Naive B cell (primary cell): ENCODE measurements at regions not wholly inside any gene's neighbourhood (a gene's known extent, or its start where the extent isn't known, plus 50 kb on each side); places are given as distances from the start of the nearest gene placed in this dataset.

Source experiments
- ATAC-seq, 2 donors: fragments of 150-1000 bp; cut with Tn5 transposase; 2 replicates each; pipeline ENCODE4 v1.10.0; 2021; ENCODE audit warnings: low read depth in 2 of 2, mild to moderate bottlenecking in 2 of 2, moderate library complexity in 2 of 2
- DNase-seq: peaks from one replicate; pipeline ENCODE4 v3.0.0; 2022
- H3K27ac Mint-ChIP-seq, 6 donors: one replicate each; pipeline ENCODE4 v1.8.0; 2020 to 2022; ENCODE audit warnings: mild to moderate bottlenecking in 6 of 6, mixed read lengths in 6 of 6, moderate library complexity in 5 of 6, inconsistent platforms in 2 of 6
- H3K27me3 Mint-ChIP-seq, 3 donors: one replicate each; pipeline ENCODE4 v1.8.0; 2021 to 2022; ENCODE audit warnings: mixed read lengths in 3 of 3, mild to moderate bottlenecking in 1 of 3
- H3K36me3 Mint-ChIP-seq, 2 donors: one replicate each; pipeline ENCODE4 v1.8.0; 2020 to 2022; ENCODE audit warnings: mixed read lengths in 2 of 2, inconsistent platforms in 1 of 2, mild to moderate bottlenecking in 1 of 2
- H3K4me1 Mint-ChIP-seq, 3 donors: one replicate each; pipeline ENCODE4 v1.8.0; 2020 to 2022; ENCODE audit warnings: mixed read lengths in 3 of 3, inconsistent platforms in 1 of 3, mild to moderate bottlenecking in 1 of 3, moderate library complexity in 1 of 3
- H3K4me3 Mint-ChIP-seq, 8 donors: one replicate each; pipeline ENCODE4 v1.8.0; 2020 to 2022; ENCODE audit warnings: mild to moderate bottlenecking in 8 of 8, mixed read lengths in 8 of 8, moderate library complexity in 8 of 8, inconsistent platforms in 2 of 8
- H3K9me3 Mint-ChIP-seq, 7 donors: one replicate each; pipeline ENCODE4 v1.8.0; 2020 to 2022; ENCODE audit warnings: mixed read lengths in 7 of 7, mild to moderate bottlenecking in 5 of 7, inconsistent platforms in 2 of 7, moderate library complexity in 1 of 7

- DNase-seq (no peak), ATAC-seq (no peak)
- Mint-ChIP-seq H3K27ac (peak overlapping the region in 1 of 6 donors; percentile 90), H3K27me3 (peaks cover under 1 to 18% (median 4%) of the 10 kb centered on the region in 3 donors), H3K4me1 (peaks cover 5 to 21% (median 14%) of the 10 kb centered on the region in 3 donors), H3K36me3 (no peaks in the 10 kb centered on the region), H3K4me3 (no peak overlapping the region), H3K9me3 (peaks cover 0 to 3% (median 0%) of the 10 kb centered on the region in 7 donors)
These were observed 338.5 kb upstream of the SLC30A5 start for GRCh38 chr5:68755293-68755692.

DNA sequence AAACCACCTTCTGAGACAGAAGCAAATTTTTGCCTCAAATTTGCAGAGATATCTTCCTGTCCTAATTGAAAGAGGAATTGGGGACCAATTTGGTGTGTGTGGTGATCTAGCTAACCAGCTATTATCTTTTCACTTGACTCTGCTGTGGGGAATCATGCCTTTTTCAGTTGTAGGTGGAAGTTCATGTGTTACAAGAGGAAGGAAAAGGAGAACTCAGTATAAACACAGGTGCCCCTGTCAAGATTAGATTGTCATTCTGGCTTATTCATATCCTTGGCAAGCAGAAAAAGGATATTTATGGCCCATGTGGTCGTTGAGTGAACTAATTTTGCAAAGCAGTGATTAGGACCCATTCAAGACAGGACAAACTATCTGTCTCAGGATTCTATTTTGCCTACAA is 336.8 kb upstream of the SLC30A5 start:
- no peaks in the 10 kb centered on the region for H3K36me3 Mint-ChIP-seq
- DNase-seq, result no peak

DNA sequence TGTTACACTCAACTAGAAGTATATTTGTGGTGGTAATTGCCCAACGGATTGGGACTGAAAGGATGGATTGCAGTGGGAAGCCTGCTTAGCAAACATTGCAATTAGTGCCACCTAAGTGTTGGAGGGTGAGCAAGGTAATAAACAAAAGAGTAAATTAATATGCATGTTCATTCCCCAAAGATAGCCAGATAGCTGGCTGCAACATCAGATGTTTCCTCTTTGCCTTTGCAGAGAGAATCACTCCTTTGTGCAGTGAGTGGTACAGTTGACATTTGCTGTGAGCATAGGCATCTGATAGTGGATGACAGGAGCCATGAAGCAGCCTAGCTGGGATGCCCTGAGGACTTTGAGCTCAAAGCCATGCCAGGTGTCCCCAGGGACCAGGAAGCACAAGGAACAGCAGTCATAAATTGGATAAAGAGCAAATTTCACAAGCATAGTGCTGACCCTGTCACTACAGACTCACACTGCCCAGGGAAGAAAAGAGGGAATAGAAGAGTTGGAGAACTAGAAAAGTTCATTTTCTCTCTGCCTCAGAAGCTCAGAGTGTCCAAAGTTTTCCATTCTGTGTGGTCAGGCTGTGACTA is 336.1 kb upstream of the SLC30A5 start:
- Mint-ChIP-seq H3K27me3 (peaks cover 0 to 4% (median 0%) of the 10 kb centered on the region in 3 donors), H3K4me1 (peaks cover 5 to 21% (median 14%) of the 10 kb centered on the region in 3 donors), H3K4me3 (no peak overlapping the region), H3K27ac (peak overlapping the region in 1 of 6 donors; percentile 70), H3K36me3 (no peaks in the 10 kb centered on the region), H3K9me3 (peaks cover 0 to 3% (median 0%) of the 10 kb centered on the region in 7 donors)
- ATAC-seq (no peak), DNase-seq (no peak)

More for the DNA sequence above, 336.8 kb upstream of the SLC30A5 start:
- peak in 1 of 2 donors; percentile 35 for ATAC-seq
- Mint-ChIP-seq H3K27me3 (peaks cover 0 to 4% (median 0%) of the 10 kb centered on the region in 3 donors), H3K27ac (no peak overlapping the region), H3K9me3 (peaks cover 0 to under 1% (median 0%) of the 10 kb centered on the region in 7 donors), H3K4me1 (peaks cover 5 to 21% (median 14%) of the 10 kb centered on the region in 3 donors), H3K4me3 (no peak overlapping the region)

- no peak overlapping the region for H3K27ac Mint-ChIP-seq
- no peak overlapping the region for H3K4me3 Mint-ChIP-seq
- DNase-seq (no peak), ATAC-seq (no peak)
- H3K36me3 Mint-ChIP-seq, result no peaks in the 10 kb centered on the region
- H3K9me3 Mint-ChIP-seq, result peaks cover 0 to 3% (median 0%) of the 10 kb centered on the region in 7 donors
- H3K27me3 Mint-ChIP-seq, result peaks cover 0 to 4% (median 0%) of the 10 kb centered on the region in 3 donors
- H3K4me1 Mint-ChIP-seq, result peaks cover 5 to 21% (median 14%) of the 10 kb centered on the region in 3 donors
These were observed 334.2 kb upstream of the SLC30A5 start for GRCh38 chr5:68759593-68759992.

- no peaks in the 10 kb centered on the region for H3K27me3 Mint-ChIP-seq
- H3K36me3 Mint-ChIP-seq, result no peaks in the 10 kb centered on the region
- ATAC-seq (no peak), DNase-seq (no peak)
- peaks cover 0 to 3% (median 0%) of the 10 kb centered on the region in 7 donors for H3K9me3 Mint-ChIP-seq
- no peak overlapping the region for H3K27ac Mint-ChIP-seq
- H3K4me3 Mint-ChIP-seq, result no peak overlapping the region
- H3K4me1 Mint-ChIP-seq, result peaks cover 0 to 13% (median 9%) of the 10 kb centered on the region in 3 donors
These were observed 331.6 kb upstream of the SLC30A5 start for GRCh38 chr5:68762201-68762600.

DNA sequence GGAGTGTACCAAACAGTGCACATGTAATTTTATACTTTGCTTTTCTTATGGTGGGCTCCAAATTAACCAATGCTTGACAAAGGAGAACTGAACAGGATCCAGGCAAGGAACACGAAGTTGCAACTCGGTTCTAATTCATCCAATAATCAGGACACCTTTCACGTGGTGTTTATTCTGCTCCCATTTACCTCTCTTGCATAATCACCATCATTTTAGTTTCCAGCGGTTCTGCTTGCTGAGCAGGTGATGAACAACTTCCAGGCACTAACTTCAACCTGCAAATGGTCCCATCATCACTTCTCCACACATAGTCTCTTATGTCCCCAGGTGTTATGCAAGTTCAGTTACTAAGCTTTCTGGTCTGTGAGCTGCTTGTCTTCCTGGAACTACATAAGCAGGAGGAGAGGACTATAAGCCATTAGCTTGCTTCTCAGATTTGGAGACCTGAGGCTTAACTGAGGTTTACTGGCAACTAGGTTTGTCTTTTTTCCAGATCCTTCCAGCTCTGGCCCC is 326.8 kb upstream of the SLC30A5 start:
- Mint-ChIP-seq H3K4me1 (no peaks in the 10 kb centered on the region), H3K9me3 (peaks cover 0 to 2% (median 0%) of the 10 kb centered on the region in 7 donors), H3K27me3 (peaks cover 8 to 11% (median 9%) of the 10 kb centered on the region in 3 donors), H3K4me3 (no peak overlapping the region), H3K27ac (no peak overlapping the region), H3K36me3 (no peaks in the 10 kb centered on the region)
- DNase-seq (no peak), ATAC-seq (no peak)

- Mint-ChIP-seq H3K4me3 (no peak overlapping the region), H3K9me3 (peaks cover 0 to 17% (median 6%) of the 10 kb centered on the region in 7 donors), H3K4me1 (peaks cover 0 to 8% (median 5%) of the 10 kb centered on the region in 3 donors), H3K36me3 (peaks cover 4 to 11% of the 10 kb centered on the region in 2 donors), H3K27me3 (peaks cover 8 to 11% (median 9%) of the 10 kb centered on the region in 3 donors), H3K27ac (peak overlapping the region in 1 of 6 donors; percentile 17)
- DNase-seq, result no peak
- ATAC-seq, result no peak
These were observed 323.3 kb upstream of the SLC30A5 start for GRCh38 chr5:68770551-68770950.

- DNase-seq (no peak), ATAC-seq (no peak)
- no peak overlapping the region for H3K27ac Mint-ChIP-seq
- peaks cover 4 to 11% of the 10 kb centered on the region in 2 donors for H3K36me3 Mint-ChIP-seq
- H3K9me3 Mint-ChIP-seq, result peaks cover 0 to 17% (median 6%) of the 10 kb centered on the region in 7 donors
- no peak overlapping the region for H3K4me3 Mint-ChIP-seq
- peaks cover 0 to 8% (median 5%) of the 10 kb centered on the region in 3 donors for H3K4me1 Mint-ChIP-seq
- peaks cover 8 to 11% (median 9%) of the 10 kb centered on the region in 3 donors for H3K27me3 Mint-ChIP-seq
These were observed 322.6 kb upstream of the SLC30A5 start for GRCh38 chr5:68771221-68771620.

GRCh38 chr5:68771732-68772131 is 322.1 kb upstream of the SLC30A5 start:
- Mint-ChIP-seq H3K4me1 (peaks cover 0 to 8% (median 5%) of the 10 kb centered on the region in 3 donors), H3K27ac (no peak overlapping the region), H3K4me3 (no peak overlapping the region), H3K9me3 (peaks cover 0 to 17% (median 6%) of the 10 kb centered on the region in 7 donors), H3K27me3 (peaks cover 8 to 11% (median 9%) of the 10 kb centered on the region in 3 donors), H3K36me3 (peaks cover 4 to 11% of the 10 kb centered on the region in 2 donors)
- ATAC-seq (no peak), DNase-seq (no peak)

DNA sequence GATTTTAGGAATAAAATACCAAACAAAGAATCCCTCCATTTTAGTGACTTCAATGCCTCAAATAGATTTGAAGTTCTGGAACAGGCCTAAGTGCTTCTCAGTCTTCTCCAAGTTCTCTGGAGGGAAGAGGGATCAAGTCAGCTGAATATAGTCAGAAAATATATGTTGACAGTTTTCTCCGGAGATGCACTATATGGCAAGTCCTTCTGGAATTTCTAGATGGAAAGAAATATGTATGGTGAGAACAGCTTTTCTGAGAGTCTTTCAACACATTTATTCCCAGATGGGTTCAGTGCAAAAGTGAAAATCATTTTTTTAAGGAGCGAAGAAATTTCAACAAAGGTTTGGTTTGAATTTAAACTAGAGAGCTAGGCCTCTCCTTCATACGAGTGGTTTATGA is 317.4 kb upstream of the SLC30A5 start:
- H3K27me3 Mint-ChIP-seq, result peaks cover 0 to 5% (median 0%) of the 10 kb centered on the region in 3 donors
- H3K36me3 Mint-ChIP-seq, result peaks cover 4 to 11% of the 10 kb centered on the region in 2 donors
- DNase-seq (no peak), ATAC-seq (no peak)
- no peak overlapping the region for H3K27ac Mint-ChIP-seq
- no peak overlapping the region for H3K4me3 Mint-ChIP-seq
- H3K9me3 Mint-ChIP-seq, result peaks cover 0 to 17% (median 6%) of the 10 kb centered on the region in 7 donors
- peaks cover 0 to 9% (median 5%) of the 10 kb centered on the region in 3 donors for H3K4me1 Mint-ChIP-seq

- Mint-ChIP-seq H3K27ac (peak overlapping the region in 1 of 6 donors; percentile 70), H3K4me1 (peaks cover 0 to 9% (median 5%) of the 10 kb centered on the region in 3 donors), H3K27me3 (peaks cover 0 to 5% (median 0%) of the 10 kb centered on the region in 3 donors), H3K4me3 (no peak overlapping the region), H3K36me3 (peaks cover 4 to 11% of the 10 kb centered on the region in 2 donors), H3K9me3 (peaks cover 0 to 17% (median 6%) of the 10 kb centered on the region in 7 donors)
- no peak for ATAC-seq
- no peak for DNase-seq
These were observed 316.7 kb upstream of the SLC30A5 start for GRCh38 chr5:68777135-68777534.

DNA sequence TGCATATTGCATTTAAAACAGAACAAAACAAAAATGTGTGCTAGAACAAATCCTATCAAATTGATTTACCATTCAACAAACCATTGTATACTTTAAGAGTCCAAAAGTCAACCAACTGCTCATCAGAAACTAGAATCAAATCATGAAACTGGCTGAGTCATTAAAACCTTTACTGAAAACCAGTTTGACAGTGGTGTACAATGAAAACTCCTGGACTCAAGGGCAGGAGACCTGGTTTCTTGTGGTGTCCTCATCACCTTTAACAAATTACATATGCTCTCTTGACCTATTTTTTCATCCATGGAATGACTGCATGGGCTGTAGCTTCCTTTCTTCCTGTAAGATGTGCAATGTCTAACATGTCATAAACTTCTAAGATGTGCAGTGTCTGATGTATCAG is 315.3 kb upstream of the SLC30A5 start:
- ATAC-seq (no peak), DNase-seq (no peak)
- Mint-ChIP-seq H3K4me1 (peaks cover 0 to 9% (median 5%) of the 10 kb centered on the region in 3 donors), H3K36me3 (peaks cover 10 to 20% of the 10 kb centered on the region in 2 donors), H3K4me3 (no peak overlapping the region), H3K27me3 (peaks cover 5 to 9% (median 8%) of the 10 kb centered on the region in 3 donors), H3K27ac (peak overlapping the region in 1 of 6 donors; percentile 14), H3K9me3 (peaks cover 4 to 24% (median 10%) of the 10 kb centered on the region in 7 donors)

DNA sequence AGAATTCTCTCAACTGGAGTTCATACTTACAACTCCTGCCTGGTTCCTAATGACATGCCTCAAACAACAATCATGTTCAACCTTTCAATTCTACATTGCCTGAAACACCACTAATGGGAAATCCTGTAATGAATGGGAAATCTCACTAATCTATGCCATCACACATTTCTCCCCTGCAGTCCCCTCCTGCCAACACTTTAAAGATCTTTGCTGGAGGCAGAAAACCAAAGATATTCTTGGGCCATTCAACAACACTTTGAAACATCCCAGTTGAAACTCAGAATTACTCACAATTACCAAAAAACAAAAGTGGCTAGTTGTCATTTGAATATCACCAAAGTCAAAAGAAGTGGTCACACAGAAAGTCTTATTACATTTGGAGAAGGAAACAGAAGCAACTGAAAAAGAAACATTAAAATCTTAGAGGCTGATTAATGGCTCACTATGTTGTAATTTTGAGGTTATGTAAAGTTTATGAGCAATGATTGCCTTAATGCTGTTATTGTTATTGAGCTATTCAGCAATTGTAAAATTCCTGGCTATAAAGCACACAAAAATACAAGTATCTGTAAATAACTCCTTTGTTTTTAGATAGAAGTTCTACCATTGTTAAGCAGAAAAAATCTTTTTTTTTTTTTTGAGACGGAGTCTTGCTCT is 313.4 kb upstream of the SLC30A5 start:
- H3K9me3 Mint-ChIP-seq, result peaks cover 4 to 26% (median 17%) of the 10 kb centered on the region in 7 donors
- H3K36me3 Mint-ChIP-seq, result peaks cover 16 to 23% of the 10 kb centered on the region in 2 donors
- peaks cover 0 to 2% (median 1%) of the 10 kb centered on the region in 3 donors for H3K4me1 Mint-ChIP-seq
- H3K4me3 Mint-ChIP-seq, result no peak overlapping the region
- peak overlapping the region in 1 of 6 donors; percentile 61 for H3K27ac Mint-ChIP-seq
- DNase-seq, result no peak
- ATAC-seq, result no peak
- peaks cover 5 to 20% (median 11%) of the 10 kb centered on the region in 3 donors for H3K27me3 Mint-ChIP-seq
